Urinary bladder (tissue), 3 donors: ENCODE measurements at regions not wholly inside any gene's neighbourhood (a gene's known extent, or its start where the extent isn't known, plus 50 kb on each side); places are given as distances from the start of the nearest gene placed in this dataset.

Experiments
- DNase-seq: peaks from one replicate; pipeline ENCODE4 v3.0.0-alpha.2; 2015; ENCODE audit errors: extremely low spot score
- H3K27ac ChIP-seq: one replicate; pipeline ENCODE4 v1.5.1; 2013; ENCODE audit warnings: low read depth, mild to moderate bottlenecking, moderate library complexity
- H3K36me3 ChIP-seq: one replicate; pipeline ENCODE4 v1.6.1; 2013; ENCODE audit warnings: mild to moderate bottlenecking, moderate library complexity; ENCODE audit not compliant: insufficient read depth
- H3K4me1 ChIP-seq: one replicate; pipeline ENCODE4 v1.6.1; 2013; ENCODE audit warnings: mild to moderate bottlenecking, moderate library complexity; ENCODE audit not compliant: insufficient read depth
- H3K4me3 ChIP-seq: one replicate; pipeline ENCODE4 v1.5.1; 2013; ENCODE audit warnings: low read depth, low read length
- WGBS: extraction: QIAGEN DNeasy Blood & Tissue Kit; methylation state at CpG from one replicate; pipeline ENCODE4 v1.1.7; 2013; 5-methylcytosine and 5-hydroxymethylcytosine counted together
- donor health status: healthy with polysubstance abuse.
- donor health status: healthy.

GRCh38 chr12:116483959-116484750 is 75.0 kb upstream of the MAP1LC3B2 start:
- WGBS: 43% methylated on average over 19 of the region's 19 CpGs
- DNase-seq: no peak
- no peak overlapping the region for H3K4me3 ChIP-seq

GRCh38 chr12:116484807-116485206 is 74.4 kb upstream of the MAP1LC3B2 start:
- Histone ChIP-seq H3K27ac (no peak overlapping the region), H3K4me3 (no peak overlapping the region), H3K4me1 (no peaks in the 10 kb centered on the region), H3K36me3 (no peaks in the 10 kb centered on the region)
- WGBS: 40% methylated on average over 5 of the region's 5 CpGs
- DNase-seq: no peak

More at GRCh38 chr12:116483959-116484750, 75.0 kb upstream of the MAP1LC3B2 start:
- Histone ChIP-seq H3K36me3 (no peaks in the 10 kb centered on the region), H3K27ac (no peak overlapping the region), H3K4me1 (no peaks in the 10 kb centered on the region)

GRCh38 chr12:116489116-116489515 is 70.1 kb upstream of the MAP1LC3B2 start:
- Histone ChIP-seq H3K27ac (no peak overlapping the region), H3K4me3 (no peak overlapping the region), H3K36me3 (no peaks in the 10 kb centered on the region), H3K4me1 (no peaks in the 10 kb centered on the region)
- WGBS: 58% methylated on average over 3 of the region's 3 CpGs
- DNase-seq: no peak

- WGBS: 98% methylated on average over 2 of the region's 2 CpGs
- Histone ChIP-seq H3K27ac (no peak overlapping the region), H3K4me1 (no peaks in the 10 kb centered on the region), H3K36me3 (no peaks in the 10 kb centered on the region), H3K4me3 (no peak overlapping the region)
- no peak for DNase-seq
Measured at GRCh38 chr12:116490471-116490870, 68.7 kb upstream of the MAP1LC3B2 start.

GRCh38 chr12:116492703-116493324 is 66.4 kb upstream of the MAP1LC3B2 start:
- no peak overlapping the region for H3K27ac ChIP-seq
- no peak for DNase-seq
- WGBS: 87% methylated on average over 8 of the region's 8 CpGs
- no peaks in the 10 kb centered on the region for H3K36me3 ChIP-seq
- H3K4me3 ChIP-seq: no peak overlapping the region
- H3K4me1 ChIP-seq: no peaks in the 10 kb centered on the region

GRCh38 chr12:116495260-116495659 is 63.9 kb upstream of the MAP1LC3B2 start:
- Histone ChIP-seq H3K27ac (no peak overlapping the region), H3K36me3 (no peaks in the 10 kb centered on the region), H3K4me1 (no peaks in the 10 kb centered on the region), H3K4me3 (no peak overlapping the region)
- 89% methylated on average over 2 of the region's 2 CpGs for WGBS
- no peak for DNase-seq

- Histone ChIP-seq H3K27ac (no peak overlapping the region), H3K4me3 (no peak overlapping the region), H3K4me1 (no peaks in the 10 kb centered on the region), H3K36me3 (no peaks in the 10 kb centered on the region)
- WGBS: 90% methylated on average over 15 of the region's 15 CpGs
- DNase-seq: no peak
Measured at GRCh38 chr12:116497051-116497591, 62.1 kb upstream of the MAP1LC3B2 start.

- Histone ChIP-seq H3K36me3 (no peaks in the 10 kb centered on the region), H3K4me1 (no peaks in the 10 kb centered on the region), H3K27ac (no peak overlapping the region), H3K4me3 (no peak overlapping the region)
- WGBS: 75% methylated on average over 1 of the region's 1 CpG
- DNase-seq: no peak
Measured at GRCh38 chr12:116498471-116498870, 60.7 kb upstream of the MAP1LC3B2 start.

GRCh38 chr12:116502141-116502725 is 56.9 kb upstream of the MAP1LC3B2 start:
- DNase-seq: no peak
- H3K4me1 ChIP-seq: no peaks in the 10 kb centered on the region
- WGBS: 74% methylated on average over 14 of the region's 14 CpGs
- no peaks in the 10 kb centered on the region for H3K36me3 ChIP-seq
- no peak overlapping the region for H3K4me3 ChIP-seq
- no peak overlapping the region for H3K27ac ChIP-seq

- 85% methylated on average over 9 of the region's 9 CpGs for WGBS
- H3K4me1 ChIP-seq: no peaks in the 10 kb centered on the region
- H3K4me3 ChIP-seq: no peak overlapping the region
- DNase-seq: no peak
- H3K27ac ChIP-seq: no peak overlapping the region
- no peaks in the 10 kb centered on the region for H3K36me3 ChIP-seq
Measured at GRCh38 chr12:116502989-116503496, 56.1 kb upstream of the MAP1LC3B2 start.

- H3K4me3 ChIP-seq: no peak overlapping the region
- no peaks in the 10 kb centered on the region for H3K36me3 ChIP-seq
- WGBS: 76% methylated on average over 4 of the region's 4 CpGs
- DNase-seq: no peak
- no peak overlapping the region for H3K27ac ChIP-seq
- H3K4me1 ChIP-seq: no peaks in the 10 kb centered on the region
Measured at GRCh38 chr12:116504438-116504837, 54.7 kb upstream of the MAP1LC3B2 start.

- 77% methylated on average over 6 of the region's 6 CpGs for WGBS
- H3K4me1 ChIP-seq: no peaks in the 10 kb centered on the region
- no peak overlapping the region for H3K27ac ChIP-seq
- no peaks in the 10 kb centered on the region for H3K36me3 ChIP-seq
- H3K4me3 ChIP-seq: no peak overlapping the region
- no peak for DNase-seq
Measured at GRCh38 chr12:116506697-116507064, 52.5 kb upstream of the MAP1LC3B2 start.

- H3K27ac ChIP-seq: no peak overlapping the region
Measured at GRCh38 chr12:116508145-116509121, 50.7 kb upstream of the MAP1LC3B2 start.

More at GRCh38 chr12:116508145-116509121, 50.7 kb upstream of the MAP1LC3B2 start:
- DNase-seq: no peak
- no peaks in the 10 kb centered on the region for H3K36me3 ChIP-seq
- 4% methylated on average over 60 of the region's 60 CpGs for WGBS
- H3K4me3 ChIP-seq: peak overlapping the region; percentile 31
- H3K4me1 ChIP-seq: no peaks in the 10 kb centered on the region
